WTC11 (cell line): ENCODE measurements at regions not wholly inside any gene's neighbourhood (a gene's known extent, or its start where the extent isn't known, plus 50 kb on each side); places are given as distances from the start of the nearest gene placed in this dataset.
A peak's percentile ranks its signal among the peaks of the same experiment; 100 is the strongest.

ENCODE experiments used
- ATAC-seq: fragments of 200-7000 bp; cut with Tn5 transposase; 2 replicates; pipeline ENCODE4 v1.10.0; 2021; ENCODE audit warnings: mild to moderate bottlenecking, moderate library complexity
- CTCF ChIA-PET: fragments of 300-600 bp; sonication (Branson Sonifier 250); formaldehyde crosslinking; loops from one replicate; lab custom pipeline; 2021; ENCODE audit warnings: antibody characterized with exemption; lab: Charles Lee
- POLR2A ChIA-PET: fragments of 350-600 bp; sonication (Branson Sonifier 250); formaldehyde crosslinking; loops from one replicate; lab custom pipeline; 2021; ENCODE audit warnings: antibody characterized with exemption; lab: Charles Lee
- DNase-seq: peaks from one replicate; pipeline ENCODE4 v3.0.0; 2021; ENCODE audit warnings: low spot score
- H3K27ac Mint-ChIP-seq: 2 replicates; pipeline ENCODE4 v1.8.0; 2021; ENCODE audit warnings: mixed read lengths
- H3K27me3 Mint-ChIP-seq: 2 replicates; pipeline ENCODE4 v1.8.0; 2021; ENCODE audit warnings: low read depth, mild to moderate bottlenecking, moderate library complexity, mixed read lengths
- H3K36me3 Mint-ChIP-seq: 2 replicates; pipeline ENCODE4 v1.8.0; 2021; ENCODE audit warnings: mixed read lengths
- H3K4me1 Mint-ChIP-seq: 2 replicates; pipeline ENCODE4 v1.8.0; 2022; ENCODE audit warnings: mixed read lengths
- H3K4me3 Mint-ChIP-seq: 2 replicates; pipeline ENCODE4 v1.8.0; 2021; ENCODE audit warnings: mild to moderate bottlenecking, moderate library complexity, mixed read lengths
- H3K9me3 Mint-ChIP-seq: 2 replicates; pipeline ENCODE4 v1.8.0; 2021; ENCODE audit warnings: mixed read lengths
- E2F4 ChIP-seq: sonication (generic); formaldehyde crosslinking; IDR thresholded peaks from 2 replicates; pipeline ENCODE4 v1.8.1; 2022; ENCODE audit warnings: low read depth, mild to moderate bottlenecking, moderate library complexity, missing genetic modification reagents, borderline replicate concordance
- ESRRA ChIP-seq: sonication (generic); formaldehyde crosslinking; IDR thresholded peaks from 2 replicates; pipeline ENCODE4 v1.8.1; 2022; ENCODE audit warnings: mild to moderate bottlenecking, missing genetic modification reagents, borderline replicate concordance
- FOXJ3 ChIP-seq: sonication (generic); formaldehyde crosslinking; IDR thresholded peaks from 2 replicates; pipeline ENCODE4 v1.9.0; 2021; ENCODE audit warnings: missing genetic modification reagents, mild to moderate bottlenecking, borderline replicate concordance
- FOXK1 ChIP-seq: sonication (generic); formaldehyde crosslinking; IDR thresholded peaks from 2 replicates; pipeline ENCODE4 v1.8.0; 2022; ENCODE audit warnings: mild to moderate bottlenecking, moderate library complexity, missing genetic modification reagents
- HMGXB4 ChIP-seq: sonication (generic); formaldehyde crosslinking; IDR thresholded peaks from 2 replicates; pipeline ENCODE4 v1.8.1; 2023; ENCODE audit warnings: mild to moderate bottlenecking, moderate library complexity, missing genetic modification reagents
- IRF2 ChIP-seq: sonication (generic); formaldehyde crosslinking; IDR thresholded peaks from 2 replicates; pipeline ENCODE4 v1.8.0; 2022; ENCODE audit warnings: low read depth, missing genetic modification reagents, borderline replicate concordance
- JAZF1 ChIP-seq: fragments of 250-450 bp; sonication (Bioruptor Pico); IDR thresholded peaks from 2 replicates; pipeline ENCODE4 v1.9.0; 2021; ENCODE audit warnings: moderate library complexity, mild to moderate bottlenecking, inconsistent platforms
- JUN ChIP-seq: sonication (generic); formaldehyde crosslinking; IDR thresholded peaks from 2 replicates; pipeline ENCODE4 v1.8.0; 2023; ENCODE audit warnings: mild to moderate bottlenecking, missing genetic modification reagents
- MLX ChIP-seq: sonication (generic); formaldehyde crosslinking; IDR thresholded peaks from 2 replicates; pipeline ENCODE4 v1.8.1; 2023; ENCODE audit warnings: mild to moderate bottlenecking, missing genetic modification reagents, moderate library complexity
- MYBL2 ChIP-seq: sonication (generic); formaldehyde crosslinking; IDR thresholded peaks from 2 replicates; pipeline ENCODE4 v1.8.1; 2023; ENCODE audit warnings: mild to moderate bottlenecking, moderate library complexity, missing genetic modification reagents
- NR2C2 ChIP-seq: sonication (generic); formaldehyde crosslinking; IDR thresholded peaks from 2 replicates; pipeline ENCODE4 v1.8.0; 2022; ENCODE audit warnings: mild to moderate bottlenecking, missing genetic modification reagents
- TEAD1 ChIP-seq: sonication (generic); formaldehyde crosslinking; IDR thresholded peaks from 2 replicates; pipeline ENCODE4 v1.8.0; 2022; ENCODE audit warnings: mild to moderate bottlenecking, missing genetic modification reagents
- ZBTB21 ChIP-seq: sonication (generic); formaldehyde crosslinking; IDR thresholded peaks from 2 replicates; pipeline ENCODE4 v1.8.1; 2023; ENCODE audit warnings: mild to moderate bottlenecking, missing genetic modification reagents, borderline replicate concordance
- ZMAT4 ChIP-seq: fragments of 250-450 bp; sonication (Bioruptor Pico); IDR thresholded peaks from 2 replicates; pipeline ENCODE4 v1.9.0; 2021; ENCODE audit warnings: mild to moderate bottlenecking
- ZNF121 ChIP-seq: sonication (generic); formaldehyde crosslinking; IDR thresholded peaks from 2 replicates; pipeline ENCODE4 v1.8.0; 2023; ENCODE audit warnings: missing genetic modification reagents
- ZNF263 ChIP-seq: sonication (generic); formaldehyde crosslinking; IDR thresholded peaks from 2 replicates; pipeline ENCODE4 v1.8.1; 2022; ENCODE audit warnings: low read depth, mild to moderate bottlenecking, moderate library complexity, missing genetic modification reagents
- ZNF671 ChIP-seq: fragments of 250-450 bp; sonication (Bioruptor Pico); IDR thresholded peaks from 2 replicates; pipeline ENCODE4 v1.8.0; 2021; ENCODE audit warnings: mild to moderate bottlenecking

- ATAC-seq (no peak), DNase-seq (no peak)
- Mint-ChIP-seq H3K27me3 (no peaks in the 10 kb centered on the region), H3K36me3 (peaks cover 17% of the 10 kb centered on the region), H3K4me3 (no peak overlapping the region), H3K4me1 (peaks cover 8% of the 10 kb centered on the region), H3K27ac (no peak overlapping the region), H3K9me3 (peaks cover 27% of the 10 kb centered on the region)
- POLR2A ChIA-PET, result no interaction called here
- CTCF ChIA-PET, result interaction anchor here (0.7 kb wide), 1 partner anchor 167 kb away, joined by 3 read pairs; no protein-coding TSS in a partner anchor
- TF ChIP-seq JUN (CRISPR knock-in tag) (no peak), JAZF1 (CRISPR knock-in tag) (no peak), ZBTB21 (no peak), FOXK1 (no peak), ZNF671 (CRISPR knock-in tag) (no peak), MYBL2 (CRISPR knock-in tag) (no peak), ZMAT4 (CRISPR knock-in tag) (no peak), IRF2 (CRISPR knock-in tag) (no peak), ESRRA (CRISPR knock-in tag) (no peak), HMGXB4 (CRISPR knock-in tag) (no peak), ZNF263 (no peak)
These were observed 102.1 kb downstream of the TMEM170B start for GRCh38 chr6:11639376-11640235.

- Mint-ChIP-seq H3K4me1 (peaks cover 12% of the 10 kb centered on the region), H3K27ac (no peak overlapping the region), H3K36me3 (peaks cover 17% of the 10 kb centered on the region), H3K4me3 (no peak overlapping the region), H3K27me3 (no peaks in the 10 kb centered on the region), H3K9me3 (peaks cover 27% of the 10 kb centered on the region)
- POLR2A ChIA-PET, result no interaction called here
- TF ChIP-seq ZNF263 (no peak), FOXJ3 (CRISPR knock-in tag) (no peak), TEAD1 (CRISPR knock-in tag) (no peak), MLX (CRISPR knock-in tag) (no peak), E2F4 (CRISPR knock-in tag) (no peak)
- DNase-seq (no peak), ATAC-seq (no peak)
- CTCF ChIA-PET, result no interaction called here
These were observed 102.9 kb downstream of the TMEM170B start for GRCh38 chr6:11640486-11640885.

- ATAC-seq (no peak), DNase-seq (no peak)
- CTCF ChIA-PET, result interaction anchor here (1.3 kb wide), 1 partner anchor 12 kb away, joined by 3 read pairs; no protein-coding TSS in a partner anchor
- Mint-ChIP-seq H3K4me1 (peaks cover 26% of the 10 kb centered on the region), H3K9me3 (peaks cover 48% of the 10 kb centered on the region), H3K27ac (no peak overlapping the region), H3K36me3 (peaks cover 39% of the 10 kb centered on the region), H3K4me3 (no peak overlapping the region), H3K27me3 (no peaks in the 10 kb centered on the region)
- TF ChIP-seq ZNF121 (CRISPR knock-in tag) (peak; percentile 74; the same call in 1 of the 2 replicates), NR2C2 (no peak)
- POLR2A ChIA-PET, result no interaction called here
These were observed 106.5 kb downstream of the TMEM170B start for GRCh38 chr6:11644071-11644470.
